GM19455 (cell line): ENCODE measurements at regions not wholly inside any gene's neighbourhood (a gene's known extent, or its start where the extent isn't known, plus 50 kb on each side); places are given as distances from the start of the nearest gene placed in this dataset.

Source experiments
- ATAC-seq: cut with Tn5 transposase; IDR thresholded peaks from one replicate; pipeline ENCODE4 v1.9.1; 2021; ENCODE audit not compliant: unreplicated experiment

- ATAC-seq: no peak
Measured at GRCh38 chr10:4663162-4663992, 162.6 kb upstream of the AKR1E2 start.

- no peak for ATAC-seq
Measured at GRCh38 chr10:4662576-4663161, 163.3 kb upstream of the AKR1E2 start.

- no peak for ATAC-seq
Measured at GRCh38 chr10:4661511-4662255, 164.3 kb upstream of the AKR1E2 start.

GRCh38 chr10:4658777-4659176 lies 167.2 kb upstream of the AKR1E2 start:
- ATAC-seq: no peak

- no peak for ATAC-seq
Measured at GRCh38 chr10:4656576-4657194, 169.3 kb upstream of the AKR1E2 start.

- ATAC-seq: no peak
Measured at GRCh38 chr10:4655879-4656278, 170.1 kb upstream of the AKR1E2 start.

GRCh38 chr10:4655406-4655805 lies 170.6 kb upstream of the AKR1E2 start:
- ATAC-seq: no peak

GRCh38 chr10:4654496-4654895 lies 171.5 kb upstream of the AKR1E2 start:
- no peak for ATAC-seq

- no peak for ATAC-seq
Measured at GRCh38 chr10:4653160-4653559, 172.8 kb upstream of the AKR1E2 start.

GRCh38 chr10:4652111-4653010 lies 173.6 kb upstream of the AKR1E2 start:
- no peak for ATAC-seq

- no peak for ATAC-seq
Measured at GRCh38 chr10:4651404-4652037, 174.5 kb upstream of the AKR1E2 start.

- ATAC-seq: no peak
Measured at GRCh38 chr10:4650582-4650981, 175.4 kb upstream of the AKR1E2 start.

- no peak for ATAC-seq
Measured at GRCh38 chr10:4649886-4650508, 176.0 kb upstream of the AKR1E2 start.

GRCh38 chr10:4649471-4649870 lies 176.5 kb upstream of the AKR1E2 start:
- no peak for ATAC-seq

- no peak for ATAC-seq
Measured at GRCh38 chr10:4648999-4649398, 177.0 kb upstream of the AKR1E2 start.

- ATAC-seq: no peak
Measured at GRCh38 chr10:4647109-4647785, 178.8 kb upstream of the AKR1E2 start.

GRCh38 chr10:4646547-4646946 lies 179.5 kb upstream of the AKR1E2 start:
- ATAC-seq: no peak

GRCh38 chr10:4645836-4646235 lies 180.2 kb upstream of the AKR1E2 start:
- ATAC-seq: no peak

- ATAC-seq: no peak
Measured at GRCh38 chr10:4643471-4643870, 182.5 kb upstream of the AKR1E2 start.
